AML-193 (cell line): ENCODE measurements at regions not wholly inside any gene's neighbourhood (a gene's known extent, or its start where the extent isn't known, plus 50 kb on each side); places are given as distances from the start of the nearest gene placed in this dataset.
"Not testable (repeated sequence)": the region's sequence is repeated elsewhere in the genome, so short reads cannot be mapped to it uniquely, and the experiment has no call there.

Source experiments
- DNase-seq, 2 experiments: peaks; one replicate each; lab custom pipeline; 2025; lab: John Stamatoyannopoulos, UW

GRCh38 chr4:124943145-124943889 is 230.8 kb upstream of the ANKRD50 start:
- DNase-seq: no peak

GRCh38 chr4:124941267-124941666 is 228.7 kb upstream of the ANKRD50 start:
- DNase-seq: no peak

- no peak for DNase-seq
Measured at GRCh38 chr4:124940387-124940786, 227.9 kb upstream of the ANKRD50 start.

- no peak for DNase-seq
Measured at GRCh38 chr4:124939908-124940307, 227.4 kb upstream of the ANKRD50 start.

- DNase-seq: no peak
Measured at GRCh38 chr4:124938836-124939235, 226.3 kb upstream of the ANKRD50 start.

GRCh38 chr4:124937993-124938392 is 225.5 kb upstream of the ANKRD50 start:
- DNase-seq: no peak

GRCh38 chr4:124936427-124936826 is 223.9 kb upstream of the ANKRD50 start:
- no peak for DNase-seq

- DNase-seq: no peak
Measured at GRCh38 chr4:124934916-124935315, 222.4 kb upstream of the ANKRD50 start.

- no peak for DNase-seq
Measured at GRCh38 chr4:124933521-124933920, 221.0 kb upstream of the ANKRD50 start.

GRCh38 chr4:124932447-124932846 is 219.9 kb upstream of the ANKRD50 start:
- no peak for DNase-seq

- no peak for DNase-seq
Measured at GRCh38 chr4:124931050-124931449, 218.5 kb upstream of the ANKRD50 start.

- DNase-seq: not testable (repeated sequence)
Measured at GRCh38 chr4:124922748-124923147, 210.2 kb upstream of the ANKRD50 start.

- no peak for DNase-seq
Measured at GRCh38 chr4:124918559-124919122, 206.1 kb upstream of the ANKRD50 start.

- no peak for DNase-seq
Measured at GRCh38 chr4:124915073-124915472, 202.5 kb upstream of the ANKRD50 start.

GRCh38 chr4:124913237-124913636 is 200.7 kb upstream of the ANKRD50 start:
- no peak for DNase-seq

GRCh38 chr4:124910327-124910726 is 197.8 kb upstream of the ANKRD50 start:
- no peak for DNase-seq

- no peak for DNase-seq
Measured at GRCh38 chr4:124907881-124908280, 195.3 kb upstream of the ANKRD50 start.

GRCh38 chr4:124905441-124905840 is 192.9 kb upstream of the ANKRD50 start:
- no peak for DNase-seq

GRCh38 chr4:124904723-124905388 is 192.3 kb upstream of the ANKRD50 start:
- DNase-seq: no peak

- no peak for DNase-seq
Measured at GRCh38 chr4:124903995-124904722, 191.6 kb upstream of the ANKRD50 start.

- no peak for DNase-seq
Measured at GRCh38 chr4:124902001-124902515, 189.5 kb upstream of the ANKRD50 start.

- DNase-seq: no peak
Measured at GRCh38 chr4:124899997-124900396, 187.5 kb upstream of the ANKRD50 start.
